22Rv1 (cell line): ENCODE measurements at regions not wholly inside any gene's neighbourhood (a gene's known extent, or its start where the extent isn't known, plus 50 kb on each side); places are given as distances from the start of the nearest gene placed in this dataset.

Source experiments
- H3K27ac ChIP-seq: fragments of 450-650 bp; 2 replicates; pipeline ENCODE4 v1.5.1; 2017
- ZFX ChIP-seq: fragments of 450-650 bp; IDR thresholded peaks from 2 replicates; pipeline ENCODE4 v1.6.1; 2017; ENCODE audit warnings: antibody characterized with exemption, borderline replicate concordance
- TF ChIP-seq, protein P1 (sequence below): fragments of 450-650 bp; IDR thresholded peaks from 2 replicates; pipeline ENCODE4 v1.5.1; 2017; ENCODE audit warnings: mild to moderate bottlenecking

DNA sequence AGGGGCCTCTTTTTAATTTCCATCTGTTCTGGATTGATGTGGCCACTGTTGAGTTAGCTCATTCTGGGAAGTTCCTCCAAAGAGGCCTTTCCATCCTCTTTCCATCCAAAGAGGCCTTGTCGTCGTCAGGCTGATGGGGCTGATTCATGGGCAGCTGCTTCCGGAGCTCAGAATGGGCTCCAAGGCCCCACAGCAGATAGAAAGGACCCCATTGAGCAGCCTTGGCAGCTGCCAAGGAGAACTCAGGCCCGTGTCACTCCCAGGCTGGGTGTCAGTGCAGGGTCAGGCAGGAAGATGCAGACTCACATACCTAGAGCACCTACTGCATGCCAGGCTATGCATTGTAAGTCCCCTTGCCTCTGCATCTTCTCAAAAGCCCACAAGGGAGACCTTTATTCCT lies 524.1 kb downstream of the MIAT start:
- TF ChIP-seq ZFX: no peak
- TF ChIP-seq, protein P1, sequence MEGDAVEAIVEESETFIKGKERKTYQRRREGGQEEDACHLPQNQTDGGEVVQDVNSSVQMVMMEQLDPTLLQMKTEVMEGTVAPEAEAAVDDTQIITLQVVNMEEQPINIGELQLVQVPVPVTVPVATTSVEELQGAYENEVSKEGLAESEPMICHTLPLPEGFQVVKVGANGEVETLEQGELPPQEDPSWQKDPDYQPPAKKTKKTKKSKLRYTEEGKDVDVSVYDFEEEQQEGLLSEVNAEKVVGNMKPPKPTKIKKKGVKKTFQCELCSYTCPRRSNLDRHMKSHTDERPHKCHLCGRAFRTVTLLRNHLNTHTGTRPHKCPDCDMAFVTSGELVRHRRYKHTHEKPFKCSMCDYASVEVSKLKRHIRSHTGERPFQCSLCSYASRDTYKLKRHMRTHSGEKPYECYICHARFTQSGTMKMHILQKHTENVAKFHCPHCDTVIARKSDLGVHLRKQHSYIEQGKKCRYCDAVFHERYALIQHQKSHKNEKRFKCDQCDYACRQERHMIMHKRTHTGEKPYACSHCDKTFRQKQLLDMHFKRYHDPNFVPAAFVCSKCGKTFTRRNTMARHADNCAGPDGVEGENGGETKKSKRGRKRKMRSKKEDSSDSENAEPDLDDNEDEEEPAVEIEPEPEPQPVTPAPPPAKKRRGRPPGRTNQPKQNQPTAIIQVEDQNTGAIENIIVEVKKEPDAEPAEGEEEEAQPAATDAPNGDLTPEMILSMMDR: no peak
- H3K27ac ChIP-seq: no peak overlapping the region

DNA sequence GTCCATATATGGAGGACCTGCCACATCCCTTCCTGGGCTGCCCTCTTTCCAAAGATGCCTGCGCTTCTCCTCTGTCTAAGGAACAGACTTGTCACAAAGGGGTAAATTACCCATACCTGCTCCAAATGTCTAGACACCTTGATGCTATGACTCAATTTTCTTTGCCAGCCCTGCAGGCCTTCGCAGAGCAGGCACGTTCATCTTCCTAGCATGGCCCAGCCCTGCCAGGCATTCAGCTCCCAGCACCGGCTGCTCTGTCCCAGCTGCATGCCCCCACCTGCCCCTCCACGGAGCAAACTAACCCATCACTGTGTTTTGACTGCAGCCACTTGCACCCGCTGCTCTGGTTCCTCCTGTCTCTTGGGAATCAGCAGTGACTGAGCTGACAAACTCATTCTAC lies 526.1 kb downstream of the MIAT start:
- TF ChIP-seq, protein P1: no peak
- no peak for TF ChIP-seq ZFX
- H3K27ac ChIP-seq: no peak overlapping the region

GRCh38 chr22:27185099-27185709 lies 527.8 kb downstream of the MIAT start:
- no peak for TF ChIP-seq ZFX
- TF ChIP-seq, protein P1: no peak
- H3K27ac ChIP-seq: no peak overlapping the region

GRCh38 chr22:27185760-27186302 lies 528.4 kb downstream of the MIAT start:
- no peak overlapping the region for H3K27ac ChIP-seq
- no peak for TF ChIP-seq ZFX
- TF ChIP-seq, protein P1: no peak

- no peak overlapping the region for H3K27ac ChIP-seq
- TF ChIP-seq ZFX: no peak
- TF ChIP-seq, protein P1: no peak
Measured at GRCh38 chr22:27186643-27187042, 529.3 kb downstream of the MIAT start.

DNA sequence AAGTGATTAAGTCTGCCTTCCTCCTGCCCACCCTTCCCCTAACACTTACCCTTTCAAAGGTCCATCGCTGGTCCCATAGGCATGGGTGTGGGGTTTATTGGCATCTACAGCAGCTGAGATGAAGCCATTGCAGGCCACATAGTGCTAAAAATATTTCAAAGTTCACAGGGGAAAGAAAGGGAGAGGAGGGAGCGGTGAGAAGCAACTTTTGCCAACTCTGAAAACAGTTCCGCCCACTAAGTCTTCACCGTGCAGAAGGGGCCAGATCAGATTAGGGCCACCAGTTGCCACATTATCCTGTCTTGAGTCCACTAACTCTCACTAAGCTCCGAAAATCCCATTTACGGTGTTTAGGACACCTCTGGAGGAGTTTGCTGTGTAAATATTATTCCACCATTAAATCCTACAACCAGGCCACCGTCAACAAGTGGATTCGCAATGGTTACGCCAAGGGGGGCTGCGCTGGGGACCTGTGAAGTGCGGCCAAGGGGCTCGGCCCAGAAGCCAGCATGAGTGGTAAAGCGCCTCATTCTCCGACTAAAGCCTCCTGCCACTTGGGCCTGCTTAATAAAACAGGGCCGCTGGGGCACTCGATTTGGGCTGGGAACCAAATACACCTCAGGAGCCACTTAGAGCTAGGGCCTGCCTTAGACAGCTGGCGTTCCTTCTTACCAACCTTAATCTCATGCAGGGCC lies 534.9 kb downstream of the MIAT start:
- TF ChIP-seq, protein P1: no peak
- no peak for TF ChIP-seq ZFX
- no peak overlapping the region for H3K27ac ChIP-seq

DNA sequence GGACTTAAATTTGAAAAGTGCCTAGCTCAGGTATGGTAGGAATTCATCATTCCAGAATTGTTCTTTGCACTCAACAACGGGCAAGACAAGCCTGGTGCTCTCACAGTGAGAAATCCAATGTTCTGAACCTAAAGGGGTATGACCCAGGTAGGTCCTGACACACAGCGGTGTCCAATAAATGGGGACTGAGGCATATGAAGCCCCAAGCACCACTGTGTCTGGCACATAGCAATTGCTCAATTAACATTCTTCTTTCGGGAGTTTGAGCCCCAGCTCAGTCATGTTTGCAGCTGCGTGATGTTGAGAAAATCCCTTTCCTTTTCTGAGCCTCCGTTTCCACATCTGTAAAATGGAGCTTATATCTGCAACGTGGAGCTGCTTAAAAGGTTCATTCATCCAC lies 535.8 kb downstream of the MIAT start:
- no peak overlapping the region for H3K27ac ChIP-seq
- TF ChIP-seq, protein P1: no peak
- no peak for TF ChIP-seq ZFX
